ENCODE measurements at regions not wholly inside any gene's neighbourhood (a gene's known extent, or its start where the extent isn't known, plus 50 kb on each side); places are given as distances from the start of the nearest gene placed in this dataset.
"Not testable (repeated sequence)": the region's sequence is repeated elsewhere in the genome, so short reads cannot be mapped to it uniquely, and the experiment has no call there.

DNA sequence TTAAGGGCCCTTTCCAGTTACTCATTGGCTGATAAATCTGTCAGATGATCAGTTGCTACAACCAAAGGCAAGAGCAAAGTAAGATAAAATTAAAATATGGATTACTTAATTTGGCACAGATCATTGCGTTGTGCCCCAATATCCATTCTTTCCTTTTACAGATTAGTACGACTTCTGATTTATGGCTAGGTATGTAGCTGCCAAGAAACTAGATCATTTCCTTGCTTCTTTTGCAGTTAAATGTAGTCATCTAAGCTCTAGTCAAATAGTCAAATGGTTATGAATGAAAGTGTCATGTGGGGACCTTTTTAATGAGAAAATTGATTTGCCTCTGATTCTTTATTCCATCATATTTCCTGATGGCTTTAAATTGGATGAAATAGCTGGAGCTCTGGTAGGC is 1039.9 kb upstream of the FLRT2 start:
- Histone ChIP-seq H3K36me3 (no peaks in the 10 kb centered on the region), H3K27me3 (no peaks in the 10 kb centered on the region), H3K9me3 (no peaks in the 10 kb centered on the region), H3K4me3 (replicated peaks in 1 of 3) (no peak overlapping the region), H3K4me1 (no peaks in the 10 kb centered on the region), H3K27ac (no peak overlapping the region)
- no peak for DNase-seq
- intact Hi-C loops (cut with DNase I), result no loop called here
- no peak for TF ChIP-seq POLR2A (IDR thresholded peaks at IDR 0.05)
- TF ChIP-seq, protein P1, sequence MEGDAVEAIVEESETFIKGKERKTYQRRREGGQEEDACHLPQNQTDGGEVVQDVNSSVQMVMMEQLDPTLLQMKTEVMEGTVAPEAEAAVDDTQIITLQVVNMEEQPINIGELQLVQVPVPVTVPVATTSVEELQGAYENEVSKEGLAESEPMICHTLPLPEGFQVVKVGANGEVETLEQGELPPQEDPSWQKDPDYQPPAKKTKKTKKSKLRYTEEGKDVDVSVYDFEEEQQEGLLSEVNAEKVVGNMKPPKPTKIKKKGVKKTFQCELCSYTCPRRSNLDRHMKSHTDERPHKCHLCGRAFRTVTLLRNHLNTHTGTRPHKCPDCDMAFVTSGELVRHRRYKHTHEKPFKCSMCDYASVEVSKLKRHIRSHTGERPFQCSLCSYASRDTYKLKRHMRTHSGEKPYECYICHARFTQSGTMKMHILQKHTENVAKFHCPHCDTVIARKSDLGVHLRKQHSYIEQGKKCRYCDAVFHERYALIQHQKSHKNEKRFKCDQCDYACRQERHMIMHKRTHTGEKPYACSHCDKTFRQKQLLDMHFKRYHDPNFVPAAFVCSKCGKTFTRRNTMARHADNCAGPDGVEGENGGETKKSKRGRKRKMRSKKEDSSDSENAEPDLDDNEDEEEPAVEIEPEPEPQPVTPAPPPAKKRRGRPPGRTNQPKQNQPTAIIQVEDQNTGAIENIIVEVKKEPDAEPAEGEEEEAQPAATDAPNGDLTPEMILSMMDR (IDR thresholded peaks at IDR 0.05), result no peak
- WGBS, 2 donors, result 86 to 87% methylated on average over 2 of the region's 2 CpGs

GRCh38 chr14:84492685-84493084 is 1037.3 kb upstream of the FLRT2 start:
- Histone ChIP-seq H3K36me3 (no peaks in the 10 kb centered on the region), H3K9me3 (no peaks in the 10 kb centered on the region), H3K4me3 (replicated peaks in 1 of 3) (no peak overlapping the region), H3K4me1 (no peaks in the 10 kb centered on the region), H3K27me3 (no peaks in the 10 kb centered on the region), H3K27ac (no peak overlapping the region)
- DNase-seq, result no peak
- no peak for TF ChIP-seq POLR2A (IDR thresholded peaks at IDR 0.05)
- TF ChIP-seq, protein P1 (IDR thresholded peaks at IDR 0.05), result no peak
- intact Hi-C loops (cut with DNase I), result no loop called here

GRCh38 chr14:84493779-84494178 is 1036.2 kb upstream of the FLRT2 start:
- no peaks in the 10 kb centered on the region for H3K27me3 ChIP-seq
- DNase-seq, result no peak
- 82 to 85% methylated on average over 4 of the region's 4 CpGs for WGBS, 2 donors
- H3K4me1 ChIP-seq, result no peaks in the 10 kb centered on the region
- intact Hi-C loops (cut with DNase I), result no loop called here
- H3K27ac ChIP-seq, result no peak overlapping the region
- no peaks in the 10 kb centered on the region for H3K36me3 ChIP-seq
- no peaks in the 10 kb centered on the region for H3K9me3 ChIP-seq
- no peak for TF ChIP-seq POLR2A (IDR thresholded peaks at IDR 0.05)
- no peak overlapping the region for H3K4me3 ChIP-seq (replicated peaks in 1 of 3)

DNA sequence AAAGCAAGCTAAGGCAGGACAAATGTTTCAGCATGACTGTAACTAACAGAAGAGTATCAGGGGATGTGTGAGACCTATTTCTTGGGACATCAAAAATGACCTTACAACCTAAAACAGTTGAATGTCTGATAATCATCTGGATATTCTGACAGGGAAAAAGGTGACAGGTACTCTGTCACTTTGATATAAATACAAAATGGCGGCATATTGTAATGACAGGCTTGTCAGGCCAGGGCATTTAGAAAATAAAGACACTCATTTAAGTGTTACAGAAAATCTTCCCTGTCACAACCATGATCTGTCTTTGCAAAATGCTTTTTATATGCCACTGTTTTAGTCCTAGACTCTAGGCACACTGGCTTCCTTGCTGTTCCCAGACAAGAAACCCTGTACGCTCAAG is 1033.3 kb upstream of the FLRT2 start:
- WGBS, 2 donors, result 96 to 97% methylated on average over 2 of the region's 2 CpGs
- no peak for DNase-seq
- intact Hi-C loops (cut with DNase I), result no loop called here
- Histone ChIP-seq H3K4me1 (no peaks in the 10 kb centered on the region), H3K27me3 (no peaks in the 10 kb centered on the region), H3K36me3 (no peaks in the 10 kb centered on the region), H3K27ac (no peak overlapping the region), H3K9me3 (no peaks in the 10 kb centered on the region), H3K4me3 (replicated peaks in 1 of 3) (no peak overlapping the region)
- TF ChIP-seq POLR2A (IDR thresholded peaks at IDR 0.05), result no peak
- TF ChIP-seq, protein P1 (IDR thresholded peaks at IDR 0.05), result no peak

GRCh38 chr14:84512823-84513222 is 1017.1 kb upstream of the FLRT2 start:
- 93 to 100% methylated on average over 6 to 7 of the region's 18 CpGs for WGBS, 2 donors
- intact Hi-C loops (cut with DNase I), result not testable (repeated sequence)

GRCh38 chr14:84519836-84520235 is 1010.1 kb upstream of the FLRT2 start:
- H3K36me3 ChIP-seq, result no peaks in the 10 kb centered on the region
- H3K27me3 ChIP-seq, result no peaks in the 10 kb centered on the region
- H3K4me1 ChIP-seq, result no peaks in the 10 kb centered on the region
- intact Hi-C loops (cut with DNase I), result no loop called here
- H3K9me3 ChIP-seq, result no peaks in the 10 kb centered on the region
- H3K27ac ChIP-seq, result no peak overlapping the region
- no peak for DNase-seq
- no peak overlapping the region for H3K4me3 ChIP-seq (replicated peaks in 1 of 3)
- 87 to 93% methylated on average over 3 of the region's 3 CpGs for WGBS, 2 donors
- TF ChIP-seq, protein P1 (IDR thresholded peaks at IDR 0.05), result no peak
- no peak for TF ChIP-seq POLR2A (IDR thresholded peaks at IDR 0.05)

More at GRCh38 chr14:84512823-84513222, 1017.1 kb upstream of the FLRT2 start:
- not testable (repeated sequence) for H3K36me3 ChIP-seq; H3K27ac ChIP-seq; H3K4me3 ChIP-seq (replicated peaks in 1 of 3); H3K9me3 ChIP-seq; H3K27me3 ChIP-seq; H3K4me1 ChIP-seq; DNase-seq
